K562 (cell line): ENCODE measurements at regions not wholly inside any gene's neighbourhood (a gene's known extent, or its start where the extent isn't known, plus 50 kb on each side); places are given as distances from the start of the nearest gene placed in this dataset.
A peak's percentile ranks its signal among the peaks of the same experiment; 100 is the strongest.

ENCODE experiments used
- ATAC-seq: fragments of 200-7000 bp; cut with Tn5 transposase; 3 replicates; pipeline ENCODE4 v1.9.1; 2020; ENCODE audit warnings: moderate library complexity
- BruUV-seq: library from RNA; stranded (reverse); fragments of 400-500 nt; replicated peaks from 2 replicates; lab custom pipeline; 2021; lab: Mats Ljungman, UMichigan
- CTCF ChIA-PET: fragments of 300-600 bp; formaldehyde crosslinking; extraction: SDS; loops from one replicate; lab custom pipeline; 2021; ENCODE audit warnings: low intra/inter-chr PET ratio; lab: Yijun Ruan, JAX
- POLR2A ChIA-PET: fragments of 300-600, 350-650 bp; sonication (Branson Sonifier 250); formaldehyde crosslinking; extraction: SDS; loops from one replicate; lab custom pipeline; 2021; ENCODE audit warnings: antibody characterized with exemption, inconsistent platforms; lab: Yijun Ruan, JAX
- DNase-seq, 4 experiments: peaks; one replicate each; pipeline versions ENCODE4 v3.0.0 to v3.0.0-alpha.2; 2011 to 2018; ENCODE audit warnings: low spot score in 3 of 4, mixed read lengths in 3 of 4; ENCODE audit errors: extremely low read depth in 1 of 4
- FAIRE-seq: peaks from 2 replicates; lab custom pipeline; 2011; peaks lifted over from hg19 to GRCh38; lab: Jason Lieb, UNC
- H2AFZ ChIP-seq: 2 replicates; pipeline ENCODE4 v1.6.0; 2011; ENCODE audit warnings: low read depth, low read length, control low read depth, inconsistent platforms
- H3K27ac ChIP-seq: fragments of 200-600 bp; 3 replicates; pipeline ENCODE4 v1.8.0; 2011; ENCODE audit warnings: low read depth, mild to moderate bottlenecking, control low read depth, inconsistent platforms, low read length, moderate library complexity, mixed read lengths; ENCODE audit errors: extremely low read depth
- H3K27me3 ChIP-seq, 2 experiments: fragments of 300-600 bp in 1 of 2; 2 replicates in 1 of 2; 3 replicates in 1 of 2; pipeline versions ENCODE4 v1.6.0 to v1.8.0; 2011; ENCODE audit warnings: inconsistent platforms in 2 of 2, low read length in 2 of 2, mild to moderate bottlenecking in 1 of 2, mixed read lengths in 1 of 2, moderate library complexity in 1 of 2; ENCODE audit not compliant: control insufficient read depth in 2 of 2, insufficient read depth in 2 of 2
- H3K36me3 ChIP-seq: fragments of 300-600 bp; 3 replicates; pipeline ENCODE4 v1.8.0; 2011; ENCODE audit warnings: mild to moderate bottlenecking, low read length, inconsistent platforms; ENCODE audit not compliant: control insufficient read depth, insufficient read depth
- H3K4me1 ChIP-seq, 2 experiments: fragments of 200-600 bp in 1 of 2; replicated peaks in 1 of 2; 2 replicates in 1 of 2; 3 replicates in 1 of 2; pipeline versions ENCODE4 v1.5.1 to v1.8.0; 2011; ENCODE audit warnings: inconsistent platforms in 2 of 2, low read length in 2 of 2, mild to moderate bottlenecking in 1 of 2, mixed read lengths in 1 of 2, moderate library complexity in 1 of 2; ENCODE audit not compliant: control insufficient read depth in 2 of 2, insufficient read depth in 2 of 2
- H3K4me2 ChIP-seq: 2 replicates; pipeline ENCODE4 v1.6.1; 2011; ENCODE audit warnings: low read length, control low read depth, inconsistent platforms, mixed read lengths; ENCODE audit not compliant: insufficient read depth
- H3K4me3 ChIP-seq: fragments of 200-600 bp; sonication (generic), shearing (Covaris generic); 2 replicates; pipeline ENCODE4 v1.5.1; 2016; ENCODE audit warnings: control low read depth, inconsistent platforms
- H3K79me2 ChIP-seq: fragments of 200-600 bp; 3 replicates; pipeline ENCODE4 v1.8.0; 2011; ENCODE audit warnings: low read length, inconsistent platforms; ENCODE audit not compliant: control insufficient read depth, insufficient read depth
- H3K9ac ChIP-seq, 2 experiments: 2 replicates each; pipeline versions ENCODE4 v1.6.0 to v1.6.1; 2011; ENCODE audit warnings: low read depth in 2 of 2, low read length in 2 of 2, control low read depth in 1 of 2, inconsistent platforms in 1 of 2, mild to moderate bottlenecking in 1 of 2, mixed read lengths in 1 of 2; ENCODE audit not compliant: insufficient read depth in 1 of 2
- H3K9me1 ChIP-seq: one replicate; pipeline ENCODE4 v1.6.0; 2011; ENCODE audit warnings: inconsistent platforms, mild to moderate bottlenecking, low read length, moderate library complexity; ENCODE audit not compliant: control insufficient read depth, insufficient read depth
- H3K9me3 ChIP-seq: replicated peaks from 2 replicates; pipeline ENCODE4 v1.5.1; 2011; ENCODE audit warnings: low read depth, low read length, inconsistent platforms; ENCODE audit not compliant: control insufficient read depth, insufficient read depth
- H4K20me1 ChIP-seq: replicated peaks from 2 replicates; pipeline ENCODE4 v1.6.1; 2011; ENCODE audit warnings: low read length, inconsistent platforms, mixed read lengths; ENCODE audit not compliant: control insufficient read depth, insufficient read depth
- HNRNPUL1 ChIP-seq: fragments of 200-400 bp; formaldehyde crosslinking; IDR thresholded peaks from 2 replicates; pipeline ENCODE4 v1.6.1; 2017; ENCODE audit warnings: low read length
- NFIC ChIP-seq: fragments of 450-650 bp; IDR thresholded peaks from 2 replicates; pipeline ENCODE4 v1.6.1; 2017; ENCODE audit warnings: mild to moderate bottlenecking, inconsistent platforms
- ZNF239 ChIP-seq: fragments of 250-450 bp; sonication (Bioruptor Pico); IDR thresholded peaks from 2 replicates; pipeline ENCODE4 v1.4.0; 2020; ENCODE audit warnings: mild to moderate bottlenecking
- WGBS: fragments of 100-300 bp; shearing (Covaris generic); methylation state at CpG from one replicate; pipeline ENCODE4 v1.1.6; 2016; ENCODE audit warnings: low coverage, mixed read lengths; ENCODE audit not compliant: insufficient coverage; ENCODE audit errors: missing lambda C conversion rate; 5-methylcytosine and 5-hydroxymethylcytosine counted together
- in situ Hi-C: fragments of 300-500 bp; cut with MboI; formaldehyde crosslinking; loops from 4 replicates; pipeline ENCODE4 v1.15.0; 2018; ENCODE audit warnings: inconsistent platforms, mixed read lengths
- intact Hi-C: fragments of 100-400 bp; cut with micrococcal nuclease; formaldehyde crosslinking; loops from 2 replicates; pipeline ENCODE4 v1.14.2; 2022
- TF ChIP-seq, protein P1 (sequence below): fragments of 450-650 bp; IDR thresholded peaks from 2 replicates; pipeline ENCODE4 v1.6.1; 2016; ENCODE audit warnings: mild to moderate bottlenecking, moderate library complexity

DNA sequence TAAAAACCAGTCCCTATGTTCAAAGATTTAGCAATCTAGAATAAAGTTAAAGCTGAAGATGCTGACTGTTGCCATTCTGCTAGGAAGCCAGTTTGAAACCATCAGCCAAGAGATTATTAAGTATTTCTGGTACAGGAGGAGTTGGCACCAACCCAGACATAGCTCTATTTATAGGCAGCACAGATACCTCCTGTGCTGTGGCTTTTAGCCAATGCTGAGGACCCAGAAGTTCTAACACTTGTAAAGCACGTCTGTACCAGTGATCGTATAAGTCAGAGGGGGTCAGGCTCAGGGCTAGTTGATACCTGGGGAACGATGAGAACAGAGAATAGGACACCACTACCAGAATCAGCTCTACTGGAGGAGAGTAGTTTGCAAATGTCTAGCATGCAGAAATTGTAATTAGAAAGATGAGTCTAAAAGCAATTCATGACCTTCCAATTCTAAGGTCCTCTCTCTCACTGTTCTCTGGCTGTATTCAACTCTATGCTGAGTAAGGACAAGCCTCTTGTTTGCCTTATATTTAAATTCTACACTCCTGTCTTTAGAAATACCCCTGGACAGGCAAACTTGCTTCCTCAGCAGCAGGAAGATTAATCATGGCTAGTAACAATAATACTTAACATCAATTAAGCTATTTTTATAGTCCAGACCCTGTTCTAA, 96.8 kb upstream of the PALMD start:
- WGBS: 28% methylated on average over 3 of the region's 3 CpGs
- no peak overlapping the region for H3K4me3 ChIP-seq
- no peak overlapping the region for H3K27ac ChIP-seq
- ChIA-PET CTCF (no interaction called here), POLR2A (interaction anchor here (0.6 kb wide), 1 partner anchor 482 kb away, joined by 5 read pairs; no protein-coding TSS in a partner anchor)
- peak; percentile 47 for ATAC-seq
- H3K9me3 ChIP-seq: no peaks in the 10 kb centered on the region
- DNase-seq: no peak
- no peaks in the 10 kb centered on the region for H3K9me1 ChIP-seq
- intact Hi-C loops: no loop called here
- H2AFZ ChIP-seq: peak overlapping the region; percentile 20; the same call in 1 of the 2 replicates
- no peaks in the 10 kb centered on the region for H4K20me1 ChIP-seq
- TF ChIP-seq NFIC: peak; percentile 45
- TF ChIP-seq ZNF239 (CRISPR knock-in tag): no peak
- H3K9ac ChIP-seq: no peak overlapping the region
- in situ Hi-C loops: no loop called here
- BruUV-seq: no TSS peak
- H3K79me2 ChIP-seq: no peaks in the 10 kb centered on the region
- H3K27me3 ChIP-seq: no peaks in the 10 kb centered on the region
- no peak overlapping the region for H3K4me2 ChIP-seq
- no peaks in the 10 kb centered on the region for H3K4me1 ChIP-seq
- no peaks in the 10 kb centered on the region for H3K36me3 ChIP-seq
- FAIRE-seq: no peak

DNA sequence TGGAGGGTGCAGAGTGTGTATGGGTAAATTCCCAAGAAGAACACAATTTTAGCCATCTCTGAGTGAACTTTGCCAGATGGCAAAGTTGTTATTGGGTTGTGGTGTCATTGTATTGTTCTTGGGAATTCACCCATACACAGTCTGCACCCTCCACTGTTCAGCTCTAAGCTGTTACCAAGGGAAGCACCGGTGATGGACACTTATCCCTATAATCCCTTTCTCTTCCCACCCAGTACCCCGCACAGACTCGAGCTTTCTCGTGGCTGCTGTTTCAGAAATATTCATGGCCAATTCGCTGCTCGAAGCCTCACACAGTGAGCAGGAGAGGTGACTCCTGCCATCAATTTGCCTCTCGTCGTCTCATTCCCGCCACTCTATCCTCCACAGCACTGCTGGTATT, 95.7 kb upstream of the PALMD start:
- Histone ChIP-seq H3K9me3 (no peaks in the 10 kb centered on the region), H3K79me2 (no peaks in the 10 kb centered on the region), H3K4me2 (no peak overlapping the region), H3K4me3 (no peak overlapping the region), H3K4me1 (no peaks in the 10 kb centered on the region), H3K36me3 (no peaks in the 10 kb centered on the region), H2AFZ (no peak overlapping the region), H3K27ac (no peak overlapping the region), H3K9ac (no peak overlapping the region), H4K20me1 (no peaks in the 10 kb centered on the region), H3K27me3 (no peaks in the 10 kb centered on the region), H3K9me1 (no peaks in the 10 kb centered on the region)
- FAIRE-seq: no peak
- no TSS peak for BruUV-seq
- intact Hi-C loops: no loop called here
- ChIA-PET CTCF (no interaction called here), POLR2A (interaction anchor here (0.9 kb wide), 1 partner anchor 10 kb away, joined by 4 read pairs; no protein-coding TSS in a partner anchor)
- DNase-seq: no peak
- WGBS: 61% methylated on average over 8 of the region's 9 CpGs
- ATAC-seq: no peak
- in situ Hi-C loops: no loop called here
- TF ChIP-seq, protein P1, sequence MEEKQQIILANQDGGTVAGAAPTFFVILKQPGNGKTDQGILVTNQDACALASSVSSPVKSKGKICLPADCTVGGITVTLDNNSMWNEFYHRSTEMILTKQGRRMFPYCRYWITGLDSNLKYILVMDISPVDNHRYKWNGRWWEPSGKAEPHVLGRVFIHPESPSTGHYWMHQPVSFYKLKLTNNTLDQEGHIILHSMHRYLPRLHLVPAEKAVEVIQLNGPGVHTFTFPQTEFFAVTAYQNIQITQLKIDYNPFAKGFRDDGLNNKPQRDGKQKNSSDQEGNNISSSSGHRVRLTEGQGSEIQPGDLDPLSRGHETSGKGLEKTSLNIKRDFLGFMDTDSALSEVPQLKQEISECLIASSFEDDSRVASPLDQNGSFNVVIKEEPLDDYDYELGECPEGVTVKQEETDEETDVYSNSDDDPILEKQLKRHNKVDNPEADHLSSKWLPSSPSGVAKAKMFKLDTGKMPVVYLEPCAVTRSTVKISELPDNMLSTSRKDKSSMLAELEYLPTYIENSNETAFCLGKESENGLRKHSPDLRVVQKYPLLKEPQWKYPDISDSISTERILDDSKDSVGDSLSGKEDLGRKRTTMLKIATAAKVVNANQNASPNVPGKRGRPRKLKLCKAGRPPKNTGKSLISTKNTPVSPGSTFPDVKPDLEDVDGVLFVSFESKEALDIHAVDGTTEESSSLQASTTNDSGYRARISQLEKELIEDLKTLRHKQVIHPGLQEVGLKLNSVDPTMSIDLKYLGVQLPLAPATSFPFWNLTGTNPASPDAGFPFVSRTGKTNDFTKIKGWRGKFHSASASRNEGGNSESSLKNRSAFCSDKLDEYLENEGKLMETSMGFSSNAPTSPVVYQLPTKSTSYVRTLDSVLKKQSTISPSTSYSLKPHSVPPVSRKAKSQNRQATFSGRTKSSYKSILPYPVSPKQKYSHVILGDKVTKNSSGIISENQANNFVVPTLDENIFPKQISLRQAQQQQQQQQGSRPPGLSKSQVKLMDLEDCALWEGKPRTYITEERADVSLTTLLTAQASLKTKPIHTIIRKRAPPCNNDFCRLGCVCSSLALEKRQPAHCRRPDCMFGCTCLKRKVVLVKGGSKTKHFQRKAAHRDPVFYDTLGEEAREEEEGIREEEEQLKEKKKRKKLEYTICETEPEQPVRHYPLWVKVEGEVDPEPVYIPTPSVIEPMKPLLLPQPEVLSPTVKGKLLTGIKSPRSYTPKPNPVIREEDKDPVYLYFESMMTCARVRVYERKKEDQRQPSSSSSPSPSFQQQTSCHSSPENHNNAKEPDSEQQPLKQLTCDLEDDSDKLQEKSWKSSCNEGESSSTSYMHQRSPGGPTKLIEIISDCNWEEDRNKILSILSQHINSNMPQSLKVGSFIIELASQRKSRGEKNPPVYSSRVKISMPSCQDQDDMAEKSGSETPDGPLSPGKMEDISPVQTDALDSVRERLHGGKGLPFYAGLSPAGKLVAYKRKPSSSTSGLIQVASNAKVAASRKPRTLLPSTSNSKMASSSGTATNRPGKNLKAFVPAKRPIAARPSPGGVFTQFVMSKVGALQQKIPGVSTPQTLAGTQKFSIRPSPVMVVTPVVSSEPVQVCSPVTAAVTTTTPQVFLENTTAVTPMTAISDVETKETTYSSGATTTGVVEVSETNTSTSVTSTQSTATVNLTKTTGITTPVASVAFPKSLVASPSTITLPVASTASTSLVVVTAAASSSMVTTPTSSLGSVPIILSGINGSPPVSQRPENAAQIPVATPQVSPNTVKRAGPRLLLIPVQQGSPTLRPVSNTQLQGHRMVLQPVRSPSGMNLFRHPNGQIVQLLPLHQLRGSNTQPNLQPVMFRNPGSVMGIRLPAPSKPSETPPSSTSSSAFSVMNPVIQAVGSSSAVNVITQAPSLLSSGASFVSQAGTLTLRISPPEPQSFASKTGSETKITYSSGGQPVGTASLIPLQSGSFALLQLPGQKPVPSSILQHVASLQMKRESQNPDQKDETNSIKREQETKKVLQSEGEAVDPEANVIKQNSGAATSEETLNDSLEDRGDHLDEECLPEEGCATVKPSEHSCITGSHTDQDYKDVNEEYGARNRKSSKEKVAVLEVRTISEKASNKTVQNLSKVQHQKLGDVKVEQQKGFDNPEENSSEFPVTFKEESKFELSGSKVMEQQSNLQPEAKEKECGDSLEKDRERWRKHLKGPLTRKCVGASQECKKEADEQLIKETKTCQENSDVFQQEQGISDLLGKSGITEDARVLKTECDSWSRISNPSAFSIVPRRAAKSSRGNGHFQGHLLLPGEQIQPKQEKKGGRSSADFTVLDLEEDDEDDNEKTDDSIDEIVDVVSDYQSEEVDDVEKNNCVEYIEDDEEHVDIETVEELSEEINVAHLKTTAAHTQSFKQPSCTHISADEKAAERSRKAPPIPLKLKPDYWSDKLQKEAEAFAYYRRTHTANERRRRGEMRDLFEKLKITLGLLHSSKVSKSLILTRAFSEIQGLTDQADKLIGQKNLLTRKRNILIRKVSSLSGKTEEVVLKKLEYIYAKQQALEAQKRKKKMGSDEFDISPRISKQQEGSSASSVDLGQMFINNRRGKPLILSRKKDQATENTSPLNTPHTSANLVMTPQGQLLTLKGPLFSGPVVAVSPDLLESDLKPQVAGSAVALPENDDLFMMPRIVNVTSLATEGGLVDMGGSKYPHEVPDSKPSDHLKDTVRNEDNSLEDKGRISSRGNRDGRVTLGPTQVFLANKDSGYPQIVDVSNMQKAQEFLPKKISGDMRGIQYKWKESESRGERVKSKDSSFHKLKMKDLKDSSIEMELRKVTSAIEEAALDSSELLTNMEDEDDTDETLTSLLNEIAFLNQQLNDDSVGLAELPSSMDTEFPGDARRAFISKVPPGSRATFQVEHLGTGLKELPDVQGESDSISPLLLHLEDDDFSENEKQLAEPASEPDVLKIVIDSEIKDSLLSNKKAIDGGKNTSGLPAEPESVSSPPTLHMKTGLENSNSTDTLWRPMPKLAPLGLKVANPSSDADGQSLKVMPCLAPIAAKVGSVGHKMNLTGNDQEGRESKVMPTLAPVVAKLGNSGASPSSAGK: no peak
- no peak for TF ChIP-seq HNRNPUL1
